HG02943 (cell line): ENCODE measurements at regions not wholly inside any gene's neighbourhood (a gene's known extent, or its start where the extent isn't known, plus 50 kb on each side); places are given as distances from the start of the nearest gene placed in this dataset.

ENCODE experiments used
- ATAC-seq: cut with Tn5 transposase; IDR thresholded peaks from one replicate; pipeline ENCODE4 v1.9.1; 2021; ENCODE audit warnings: mild to moderate bottlenecking, low read depth, moderate library complexity; ENCODE audit not compliant: unreplicated experiment

GRCh38 chr16:52238710-52239109 is 308.2 kb downstream of the TOX3 start:
- ATAC-seq: no peak

- no peak for ATAC-seq
Measured at GRCh38 chr16:52237823-52238222, 309.1 kb downstream of the TOX3 start.

DNA sequence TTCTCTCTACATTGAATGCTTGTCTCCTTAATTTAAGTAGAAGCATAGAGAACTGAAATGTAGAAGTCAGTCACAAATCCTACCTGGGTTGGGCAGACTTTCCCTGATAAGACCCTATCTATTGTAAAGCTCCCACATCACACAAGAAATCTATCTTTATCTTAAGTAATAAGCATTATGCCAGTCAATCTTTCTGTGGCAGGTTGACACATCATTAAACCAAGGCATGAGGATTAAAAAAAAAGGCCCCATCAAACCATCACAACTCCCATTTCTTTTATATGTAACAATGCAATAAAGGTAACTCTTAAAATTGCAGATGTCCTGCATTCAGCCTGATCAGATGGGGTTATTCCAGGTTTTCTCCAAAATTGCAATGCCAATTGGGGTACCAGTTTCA is 311.8 kb downstream of the TOX3 start:
- ATAC-seq: no peak

GRCh38 chr16:52234626-52235025 is 312.3 kb downstream of the TOX3 start:
- no peak for ATAC-seq

GRCh38 chr16:52229471-52229870 is 317.5 kb downstream of the TOX3 start:
- no peak for ATAC-seq

DNA sequence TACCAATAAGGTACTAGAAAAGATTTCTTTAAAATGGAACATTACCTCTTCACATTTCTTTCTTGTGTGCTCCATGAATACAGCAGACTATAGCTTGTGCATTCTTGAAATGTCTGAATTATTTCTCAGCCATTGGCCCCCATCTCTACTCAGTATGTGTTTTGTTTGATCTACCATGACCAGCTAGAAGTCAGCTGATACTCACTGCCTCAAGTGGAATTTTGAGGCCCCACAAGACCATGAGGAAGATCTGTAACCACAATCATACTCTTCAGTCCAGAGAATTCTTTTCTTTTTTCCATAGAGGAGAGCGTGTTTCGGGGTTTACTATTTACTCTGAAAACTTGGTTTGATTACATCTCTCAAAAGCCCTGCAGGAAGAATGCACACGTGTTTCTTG is 319.1 kb downstream of the TOX3 start:
- ATAC-seq: no peak

- ATAC-seq: no peak
Measured at GRCh38 chr16:52212841-52213240, 334.1 kb downstream of the TOX3 start.

- ATAC-seq: no peak
Measured at GRCh38 chr16:52209227-52209626, 337.7 kb downstream of the TOX3 start.

DNA sequence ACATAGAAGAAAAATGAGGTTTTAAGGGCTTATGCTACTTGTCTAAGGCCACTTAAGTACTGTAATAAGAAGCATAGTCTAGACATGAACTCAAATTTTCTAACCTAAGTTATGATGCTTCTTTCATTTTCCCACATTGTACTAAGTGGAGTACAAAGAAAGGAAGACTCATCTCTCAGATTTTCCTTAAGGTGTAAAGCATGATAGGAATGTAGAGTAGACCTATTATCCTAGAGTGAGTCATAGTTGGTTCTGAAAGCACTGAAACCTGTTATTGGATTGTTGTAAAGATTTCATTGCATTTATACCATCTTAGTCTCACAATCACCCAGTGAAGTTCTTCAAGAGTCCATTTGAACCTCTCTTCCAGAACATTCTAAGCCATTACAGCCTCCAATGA is 343.8 kb downstream of the TOX3 start:
- ATAC-seq: no peak

GRCh38 chr16:52193441-52193840 is 353.5 kb downstream of the TOX3 start:
- ATAC-seq: no peak

GRCh38 chr16:52191531-52192134 is 355.3 kb downstream of the TOX3 start:
- ATAC-seq: no peak

- ATAC-seq: no peak
Measured at GRCh38 chr16:52184336-52184735, 362.6 kb downstream of the TOX3 start.

- ATAC-seq: no peak
Measured at GRCh38 chr16:52182840-52183239, 364.1 kb downstream of the TOX3 start.

- ATAC-seq: no peak
Measured at GRCh38 chr16:52174168-52174567, 372.8 kb downstream of the TOX3 start.

- ATAC-seq: no peak
Measured at GRCh38 chr16:52171481-52171880, 375.5 kb downstream of the TOX3 start.

GRCh38 chr16:52167328-52167727 is 379.6 kb downstream of the TOX3 start:
- ATAC-seq: no peak

DNA sequence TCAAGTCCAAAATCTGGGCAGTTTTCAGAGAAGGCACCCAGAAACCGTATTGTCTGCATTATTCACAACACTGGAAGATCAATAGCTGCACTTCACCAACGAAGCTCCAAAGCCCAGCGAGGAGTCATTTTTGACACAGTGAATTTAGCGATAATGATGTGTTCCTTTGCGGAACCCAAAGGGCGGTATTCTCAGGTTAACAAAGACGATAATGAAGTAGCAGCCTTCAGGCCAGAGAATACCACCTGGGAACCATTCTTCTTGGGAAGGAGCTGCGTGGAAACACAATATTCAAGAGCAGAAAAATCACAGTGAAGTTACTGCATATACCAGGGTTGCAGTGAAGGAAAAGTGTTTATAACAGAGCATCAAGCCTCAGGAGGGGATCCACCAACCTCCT is 381.0 kb downstream of the TOX3 start:
- ATAC-seq: no peak

DNA sequence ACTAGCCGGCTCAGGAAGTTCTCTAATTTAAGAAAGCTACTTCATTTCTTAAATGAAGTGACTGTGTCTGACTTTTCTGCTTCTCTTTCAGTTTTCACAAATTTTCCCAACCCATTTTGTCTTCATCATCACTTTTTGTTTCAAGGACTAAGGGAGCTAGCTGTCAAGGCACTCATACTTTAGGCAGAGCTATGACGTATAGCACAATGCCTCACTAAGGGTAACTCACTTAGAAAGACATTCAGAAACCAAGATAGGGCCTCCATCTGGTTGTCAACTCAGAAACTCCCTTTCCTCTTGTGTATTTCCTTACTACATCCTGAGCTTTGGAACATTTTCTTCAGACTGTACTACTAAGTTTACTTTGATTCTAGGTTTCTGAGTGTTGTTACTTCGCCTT is 397.9 kb downstream of the TOX3 start:
- no peak for ATAC-seq

DNA sequence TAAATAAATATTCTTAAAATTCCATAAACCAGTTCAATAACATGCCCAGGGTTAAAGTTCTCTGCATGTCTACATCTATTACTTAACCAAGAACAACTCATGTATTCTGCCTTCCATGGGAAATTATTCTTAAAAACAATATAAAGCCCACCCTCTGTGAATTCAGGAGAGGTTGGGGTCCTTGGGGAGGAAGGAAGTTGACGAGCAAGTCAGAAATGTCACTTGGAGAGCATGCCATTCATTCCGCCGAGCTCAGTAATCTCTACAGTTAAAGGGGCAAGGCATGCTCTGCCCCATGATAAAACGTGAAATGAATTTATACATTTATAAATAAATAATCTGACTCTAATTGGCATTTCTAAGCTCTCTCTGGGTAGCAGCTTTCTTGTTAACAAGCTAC is 405.1 kb downstream of the TOX3 start:
- ATAC-seq: no peak

GRCh38 chr16:52128361-52128760 is 418.6 kb downstream of the TOX3 start:
- no peak for ATAC-seq

- no peak for ATAC-seq
Measured at GRCh38 chr16:52123842-52124241, 423.1 kb downstream of the TOX3 start.

- ATAC-seq: no peak
Measured at GRCh38 chr16:52123061-52123839, 423.7 kb downstream of the TOX3 start.
